ENCODE measurements at regions not wholly inside any gene's neighbourhood (a gene's known extent, or its start where the extent isn't known, plus 50 kb on each side); places are given as distances from the start of the nearest gene placed in this dataset.

GRCh38 chr5:87768190-87768589, 355.5 kb upstream of the CCNH start:
- H3K4me3 Mint-ChIP-seq: no peak overlapping the region
- no peak overlapping the region for H3K27ac Mint-ChIP-seq
- ChIA-PET CTCF (interaction anchor here (1.6 kb wide), 1 partner anchor 922 kb away, joined by 6 read pairs; no protein-coding TSS in a partner anchor), POLR2A (no interaction called here)
- intact Hi-C loops (cut with micrococcal nuclease): no loop called here
- no peak for TF ChIP-seq CTCF (IDR thresholded peaks at IDR 0.05)
- peaks cover 10% of the 10 kb centered on the region for H3K27me3 Mint-ChIP-seq
- H3K9me3 Mint-ChIP-seq: no peaks in the 10 kb centered on the region
- no peak for ATAC-seq
- no peak for DNase-seq
- no peaks in the 10 kb centered on the region for H3K36me3 Mint-ChIP-seq (ENCODE audit: low read depth)
- no peaks in the 10 kb centered on the region for H3K4me1 Mint-ChIP-seq (ENCODE audit: low read depth)

- peaks cover 8% of the 10 kb centered on the region for H3K27me3 Mint-ChIP-seq
- DNase-seq (no peak), ATAC-seq (no peak)
- POLR2A ChIA-PET: no interaction called here
- H3K9me3 Mint-ChIP-seq: no peaks in the 10 kb centered on the region
- H3K4me1 Mint-ChIP-seq (ENCODE audit: low read depth): no peaks in the 10 kb centered on the region
- intact Hi-C loops (cut with micrococcal nuclease): no loop called here
- CTCF ChIA-PET: interaction anchor here (0.8 to 1.1 kb wide), 2 partner anchors 12 to 17 kb away, joined by 3 read pairs; no protein-coding TSS in a partner anchor
- H3K27ac Mint-ChIP-seq: no peak overlapping the region
- TF ChIP-seq CTCF (IDR thresholded peaks at IDR 0.05): no peak
- no peak overlapping the region for H3K4me3 Mint-ChIP-seq
- H3K36me3 Mint-ChIP-seq (ENCODE audit: low read depth): no peaks in the 10 kb centered on the region
Measured at GRCh38 chr5:87765009-87765408, 352.3 kb upstream of the CCNH start.

GRCh38 chr5:87762631-87763030, 349.9 kb upstream of the CCNH start:
- ChIA-PET POLR2A (no interaction called here), CTCF (no interaction called here)
- Mint-ChIP-seq H3K36me3 (ENCODE audit: low read depth) (no peaks in the 10 kb centered on the region), H3K4me3 (no peak overlapping the region), H3K27ac (no peak overlapping the region), H3K9me3 (no peaks in the 10 kb centered on the region), H3K27me3 (peaks cover 2% of the 10 kb centered on the region), H3K4me1 (ENCODE audit: low read depth) (no peaks in the 10 kb centered on the region)
- ATAC-seq (no peak), DNase-seq (no peak)
- TF ChIP-seq CTCF (IDR thresholded peaks at IDR 0.05): no peak
- intact Hi-C loops (cut with micrococcal nuclease): no loop called here

GRCh38 chr5:87756951-87757350, 344.2 kb upstream of the CCNH start:
- Mint-ChIP-seq H3K9me3 (no peaks in the 10 kb centered on the region), H3K36me3 (ENCODE audit: low read depth) (no peaks in the 10 kb centered on the region), H3K27ac (no peak overlapping the region), H3K4me1 (ENCODE audit: low read depth) (no peaks in the 10 kb centered on the region), H3K4me3 (no peak overlapping the region), H3K27me3 (peaks cover 5% of the 10 kb centered on the region)
- POLR2A ChIA-PET: no interaction called here
- ATAC-seq: no peak
- intact Hi-C loops (cut with micrococcal nuclease): no loop called here
- CTCF ChIA-PET: no interaction called here
- TF ChIP-seq CTCF (IDR thresholded peaks at IDR 0.05): no peak
- no peak for DNase-seq

GRCh38 chr5:87755360-87755759, 342.6 kb upstream of the CCNH start:
- Mint-ChIP-seq H3K4me1 (ENCODE audit: low read depth) (no peaks in the 10 kb centered on the region), H3K4me3 (no peak overlapping the region), H3K27ac (no peak overlapping the region), H3K36me3 (ENCODE audit: low read depth) (no peaks in the 10 kb centered on the region), H3K9me3 (no peaks in the 10 kb centered on the region), H3K27me3 (peaks cover 3% of the 10 kb centered on the region)
- DNase-seq (no peak), ATAC-seq (no peak)
- POLR2A ChIA-PET: no interaction called here
- CTCF ChIA-PET: no interaction called here
- no peak for TF ChIP-seq CTCF (IDR thresholded peaks at IDR 0.05)
- intact Hi-C loops (cut with micrococcal nuclease): no loop called here

Measured in activated CD8-positive, alpha-beta T cell treated with anti-CD3 and anti-CD28 coated beads for 36 hours (primary cell).